ENCODE measurements at regions not wholly inside any gene's neighbourhood (a gene's known extent, or its start where the extent isn't known, plus 50 kb on each side); places are given as distances from the start of the nearest gene placed in this dataset.

- TF ChIP-seq CTCF (IDR thresholded peaks at IDR 0.05) (no peak), POLR2AphosphoS5 (IDR thresholded peaks at IDR 0.05) (no peak), POLR2A (IDR thresholded peaks at IDR 0.05) (no peak), EP300 (IDR thresholded peaks at IDR 0.05) (no peak)
Observed at GRCh38 chr22:22948651-22949571, 61.3 kb downstream of the IGLL5 start.

Data from upper lobe of left lung (tissue), 4 donors.